Amniotic stem cell (primary cell): ENCODE measurements at regions not wholly inside any gene's neighbourhood (a gene's known extent, or its start where the extent isn't known, plus 50 kb on each side); places are given as distances from the start of the nearest gene placed in this dataset.
"Not testable (repeated sequence)": the region's sequence is repeated elsewhere in the genome, so short reads cannot be mapped to it uniquely, and the experiment has no call there.

Experiments used
- DNase-seq: peaks from one replicate; lab custom pipeline; 2025; lab: John Stamatoyannopoulos, UW

GRCh38 chr5:68115584-68115983 is 100.0 kb upstream of the PIK3R1 start:
- DNase-seq = no peak

GRCh38 chr5:68114378-68115040 is 101.0 kb upstream of the PIK3R1 start:
- DNase-seq = peak; percentile 50

GRCh38 chr5:68112658-68113057 is 102.9 kb upstream of the PIK3R1 start:
- DNase-seq = no peak

- no peak for DNase-seq
Observed at GRCh38 chr5:68110894-68111293, 104.7 kb upstream of the PIK3R1 start.

DNA sequence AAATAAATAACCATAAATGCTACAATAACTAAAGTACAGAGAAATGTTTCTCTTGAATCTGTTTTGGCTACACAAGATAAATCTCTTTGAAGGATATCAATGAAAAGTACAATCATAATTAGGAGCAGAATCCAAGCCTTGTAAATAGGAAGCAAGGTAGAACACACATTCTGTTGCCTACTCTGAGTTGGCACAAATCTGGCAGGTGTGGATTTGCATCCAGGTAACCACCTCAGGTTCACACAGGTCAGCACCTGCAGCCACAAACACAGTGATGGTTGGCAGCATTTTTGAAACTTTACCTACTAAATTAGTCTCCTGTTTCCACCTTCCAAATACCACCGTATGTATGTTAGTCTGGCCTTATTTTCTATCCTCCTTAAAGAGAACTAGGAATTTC is 105.3 kb upstream of the PIK3R1 start:
- DNase-seq = no peak

- DNase-seq = not testable (repeated sequence)
Observed at GRCh38 chr5:68104217-68104616, 111.3 kb upstream of the PIK3R1 start.

DNA sequence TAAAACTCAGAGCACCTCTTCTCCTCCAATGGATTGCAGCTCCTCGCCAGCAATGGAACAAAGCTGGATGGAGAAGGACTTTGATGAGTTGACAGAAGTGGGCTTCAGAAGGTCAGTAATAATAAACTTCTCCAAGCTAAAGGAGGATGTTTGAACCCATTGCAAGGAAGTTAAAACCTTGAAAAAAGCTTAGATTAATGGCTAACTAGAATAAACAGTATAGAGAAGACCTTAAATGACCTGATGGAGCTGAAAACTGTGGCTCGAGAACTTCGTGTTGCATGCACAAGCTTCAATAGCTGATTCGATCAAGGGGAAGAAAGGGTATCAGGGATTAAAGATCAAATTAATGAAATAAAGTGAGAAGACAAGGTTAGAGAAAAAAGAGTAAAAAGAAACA is 112.3 kb upstream of the PIK3R1 start:
- DNase-seq = not testable (repeated sequence)

GRCh38 chr5:68099327-68099726 is 116.2 kb upstream of the PIK3R1 start:
- no peak for DNase-seq

GRCh38 chr5:68093455-68094159 is 121.9 kb upstream of the PIK3R1 start:
- DNase-seq = no peak

GRCh38 chr5:68088302-68088701 is 127.3 kb upstream of the PIK3R1 start:
- peak; percentile 64 for DNase-seq

DNA sequence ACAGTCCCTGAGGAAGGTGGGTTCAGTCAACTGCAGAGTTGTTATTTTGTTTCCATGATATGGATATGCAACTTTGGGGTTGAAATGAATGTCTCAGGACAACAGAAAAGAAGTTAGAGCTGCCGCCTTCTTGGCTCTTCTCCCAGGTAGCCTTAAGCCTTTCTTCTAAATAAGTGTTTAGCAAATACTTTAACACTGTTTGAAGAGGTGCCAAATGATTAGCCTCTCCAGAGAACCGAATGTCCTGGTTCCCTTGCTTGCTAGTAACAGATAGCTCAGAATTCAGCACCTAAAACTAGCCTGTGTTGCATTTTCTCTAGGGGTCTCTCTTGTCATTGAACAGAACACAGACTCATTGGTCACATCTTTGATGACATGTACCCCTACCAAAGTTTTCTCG is 127.7 kb upstream of the PIK3R1 start:
- no peak for DNase-seq

- DNase-seq = peak; percentile 65
Observed at GRCh38 chr5:68086857-68087256, 128.7 kb upstream of the PIK3R1 start.

DNA sequence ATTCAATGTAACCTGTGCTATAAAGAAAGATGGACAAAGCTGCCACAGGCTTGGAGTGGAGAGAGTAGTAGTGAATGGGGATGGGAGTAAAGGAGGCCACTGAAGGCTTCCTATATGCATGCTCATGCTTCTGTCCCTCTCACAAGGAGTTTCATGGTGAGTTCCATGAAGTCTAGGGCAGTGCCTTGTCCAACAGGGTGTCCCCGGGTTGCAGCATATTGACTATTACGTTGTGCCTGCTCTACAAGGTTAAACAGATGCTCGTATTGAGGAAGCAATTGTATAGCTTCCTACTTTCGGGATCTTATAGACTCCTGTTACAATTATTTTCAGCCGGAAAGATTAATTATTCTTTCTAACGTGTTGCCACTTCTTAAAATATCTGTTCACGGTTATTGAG is 129.1 kb upstream of the PIK3R1 start:
- no peak for DNase-seq

- no peak for DNase-seq
Observed at GRCh38 chr5:68084396-68084795, 131.2 kb upstream of the PIK3R1 start.

- no peak for DNase-seq
Observed at GRCh38 chr5:68080282-68081050, 135.1 kb upstream of the PIK3R1 start.

- DNase-seq = no peak
Observed at GRCh38 chr5:68077349-68077894, 138.1 kb upstream of the PIK3R1 start.

GRCh38 chr5:68074633-68075032 is 140.9 kb upstream of the PIK3R1 start:
- no peak for DNase-seq

GRCh38 chr5:68074048-68074632 is 141.4 kb upstream of the PIK3R1 start:
- DNase-seq = no peak

- no peak for DNase-seq
Observed at GRCh38 chr5:68071736-68072135, 143.8 kb upstream of the PIK3R1 start.

DNA sequence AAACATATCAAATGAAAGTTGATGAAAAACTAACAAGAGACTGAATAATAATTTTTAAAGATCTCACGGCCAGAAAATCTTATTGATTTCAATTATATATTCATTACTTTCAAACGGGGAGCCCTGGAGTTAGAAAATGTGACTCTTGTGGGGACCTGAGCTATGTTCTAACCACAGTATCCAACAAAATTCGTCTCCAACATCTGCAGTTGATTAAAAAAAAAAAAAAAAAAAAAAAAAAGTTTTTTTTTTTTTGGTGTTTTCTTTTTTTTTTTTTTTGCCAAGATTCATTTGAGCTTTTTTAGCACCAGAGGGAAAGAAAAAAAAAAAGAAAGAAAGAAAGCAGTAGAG is 144.3 kb upstream of the PIK3R1 start:
- no peak for DNase-seq

DNA sequence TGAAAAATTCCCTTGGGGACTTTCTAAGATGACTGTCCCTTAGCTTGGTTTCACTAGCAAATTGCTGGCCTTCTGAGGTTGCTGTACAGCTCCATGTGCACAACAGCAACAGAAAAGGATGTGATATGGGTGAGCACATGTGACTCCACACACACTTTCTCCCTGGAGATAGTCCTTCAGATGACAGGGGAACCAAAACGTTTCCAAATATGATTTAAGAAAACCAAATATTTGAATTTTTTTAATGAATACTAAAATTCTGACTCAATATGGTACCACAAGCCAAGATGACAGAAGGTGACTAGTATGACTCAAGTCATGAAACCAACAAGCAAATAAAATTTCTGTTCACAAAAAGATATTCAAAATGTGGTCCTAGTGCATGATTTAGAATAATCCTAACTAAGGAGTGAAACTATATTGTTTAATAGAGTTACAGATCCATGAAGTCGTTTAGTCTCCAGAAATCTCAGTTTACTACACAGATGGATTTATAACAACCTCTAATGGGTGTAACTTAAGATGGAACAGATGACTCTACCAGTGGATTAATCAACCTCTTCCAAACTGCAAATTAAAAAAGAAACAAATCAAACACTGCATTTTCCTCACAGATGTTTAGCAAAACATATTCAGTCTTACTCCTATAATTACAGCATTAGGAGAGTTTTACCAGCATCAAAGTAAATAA is 144.8 kb upstream of the PIK3R1 start:
- DNase-seq = no peak
